ENCODE measurements at regions not wholly inside any gene's neighbourhood (a gene's known extent, or its start where the extent isn't known, plus 50 kb on each side); places are given as distances from the start of the nearest gene placed in this dataset.

DNA sequence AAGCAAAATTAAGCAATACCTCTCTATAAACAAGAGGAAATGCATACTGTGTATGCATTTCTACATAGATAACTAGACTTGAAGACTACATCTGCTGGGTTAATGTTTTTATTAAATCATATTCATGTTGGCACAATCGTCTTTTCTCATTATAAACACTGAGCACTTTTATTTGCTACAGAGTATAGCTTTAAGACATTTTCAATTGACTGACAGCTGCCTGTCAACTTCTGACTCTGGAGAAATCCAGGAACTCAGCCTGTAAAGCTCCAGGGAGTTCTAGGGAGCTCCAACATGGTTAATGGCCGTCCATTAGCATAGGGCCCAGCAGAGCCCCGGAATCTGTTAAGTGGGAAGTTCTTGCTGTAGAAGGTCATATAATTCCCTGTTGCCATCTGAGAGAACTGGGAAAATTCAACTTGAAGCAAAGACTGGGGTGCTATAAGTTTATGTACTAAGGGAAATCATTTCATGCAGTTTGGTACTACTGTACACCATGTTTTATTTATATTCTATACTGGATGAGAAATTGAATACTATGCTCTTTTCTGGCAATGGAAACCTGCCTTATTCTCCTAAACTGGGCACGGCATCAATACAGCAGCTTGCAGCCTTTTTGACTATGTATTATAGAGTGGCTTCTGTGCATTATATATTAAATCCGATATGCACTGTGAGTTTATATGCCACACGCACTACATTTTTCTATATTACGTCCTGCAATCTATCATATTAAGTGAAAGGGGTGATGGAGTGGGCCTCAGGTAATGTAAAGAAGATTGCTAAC is 243.5 kb upstream of the ZNF521 start:
- H3K9me3 ChIP-seq, result no peaks in the 10 kb centered on the region
- H3K4me1 ChIP-seq (replicated peaks), result no peaks in the 10 kb centered on the region
- H3K27me3 ChIP-seq (replicated peaks; ENCODE audit: insufficient read depth), result no peaks in the 10 kb centered on the region
- H3K4me3 ChIP-seq, result no peak overlapping the region
- DNase-seq (ENCODE audit: low spot score), result no peak
- intact Hi-C loops (cut with DNase I), result no loop called here
- no peaks in the 10 kb centered on the region for H3K36me3 ChIP-seq
- H3K27ac ChIP-seq, result no peak overlapping the region
- WGBS, result 86% methylated on average over 7 of the region's 7 CpGs
- TF ChIP-seq CTCF (IDR thresholded peaks at IDR 0.05) (no peak), POLR2AphosphoS5 (IDR thresholded peaks at IDR 0.05) (no peak), POLR2A (IDR thresholded peaks at IDR 0.05) (no peak)

DNA sequence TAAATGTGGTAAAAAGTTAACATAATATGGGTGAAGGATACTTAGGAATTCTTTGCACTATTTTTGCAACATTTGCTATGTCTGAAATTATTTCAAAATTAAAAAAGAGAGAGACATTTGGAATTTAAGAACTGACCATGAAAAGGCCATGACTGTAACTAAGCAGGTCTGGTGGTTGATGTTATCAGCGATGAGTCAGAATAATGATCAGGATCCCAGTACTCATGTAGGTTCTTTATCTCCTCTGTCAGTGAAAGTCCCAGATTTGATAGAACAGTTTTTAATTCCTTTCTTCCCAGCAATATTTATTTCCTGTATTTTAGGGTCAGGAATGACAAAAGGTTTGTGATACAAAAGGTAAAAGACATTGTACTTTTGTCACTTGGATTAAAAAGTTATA is 242.4 kb upstream of the ZNF521 start:
- Histone ChIP-seq H3K4me3 (no peak overlapping the region), H3K36me3 (no peaks in the 10 kb centered on the region), H3K27ac (no peak overlapping the region), H3K4me1 (replicated peaks) (no peaks in the 10 kb centered on the region), H3K27me3 (replicated peaks; ENCODE audit: insufficient read depth) (no peaks in the 10 kb centered on the region), H3K9me3 (no peaks in the 10 kb centered on the region)
- no peak for DNase-seq (ENCODE audit: low spot score)
- WGBS, result 93% methylated on average over 1 of the region's 1 CpG
- intact Hi-C loops (cut with DNase I), result no loop called here
- TF ChIP-seq POLR2AphosphoS5 (IDR thresholded peaks at IDR 0.05) (no peak), POLR2A (IDR thresholded peaks at IDR 0.05) (no peak), CTCF (IDR thresholded peaks at IDR 0.05) (no peak)

DNA sequence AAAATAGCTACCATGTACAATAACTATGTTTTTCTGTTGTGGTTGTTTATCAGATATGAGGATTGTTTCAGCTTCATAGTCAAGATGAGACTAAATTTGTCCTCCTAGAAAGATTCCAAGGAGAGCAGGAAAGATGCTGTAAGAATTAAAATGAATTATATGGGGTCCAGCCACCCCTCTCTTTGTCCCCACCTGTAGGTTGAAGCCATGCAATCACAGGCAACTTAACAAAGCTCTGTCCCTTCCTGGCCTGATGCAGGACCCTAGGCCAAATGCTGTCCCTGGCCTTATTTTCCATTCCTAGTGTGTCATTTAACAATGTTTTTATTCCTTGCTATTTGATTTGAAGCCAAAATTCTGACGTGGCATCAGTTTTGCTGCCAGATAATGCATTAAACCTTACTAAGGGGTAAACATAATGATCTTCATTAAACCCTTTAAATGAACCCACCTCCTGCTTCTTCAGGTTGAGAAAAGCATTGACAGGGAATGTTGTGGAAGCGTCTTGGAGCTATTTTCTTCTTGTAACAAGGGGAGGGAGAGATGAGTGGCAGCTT is 240.9 kb upstream of the ZNF521 start:
- Histone ChIP-seq H3K27ac (no peak overlapping the region), H3K36me3 (no peaks in the 10 kb centered on the region), H3K27me3 (replicated peaks; ENCODE audit: insufficient read depth) (no peaks in the 10 kb centered on the region), H3K4me3 (no peak overlapping the region), H3K4me1 (replicated peaks) (no peaks in the 10 kb centered on the region), H3K9me3 (no peaks in the 10 kb centered on the region)
- no peak for DNase-seq (ENCODE audit: low spot score)
- TF ChIP-seq POLR2AphosphoS5 (IDR thresholded peaks at IDR 0.05), result no peak
- no peak for TF ChIP-seq CTCF (IDR thresholded peaks at IDR 0.05)
- no peak for TF ChIP-seq POLR2A (IDR thresholded peaks at IDR 0.05)
- intact Hi-C loops (cut with DNase I), result no loop called here
- WGBS, result 26% methylated on average over 2 of the region's 2 CpGs

- intact Hi-C loops (cut with DNase I), result no loop called here
- no peak for TF ChIP-seq POLR2AphosphoS5 (IDR thresholded peaks at IDR 0.05)
- TF ChIP-seq POLR2A (IDR thresholded peaks at IDR 0.05), result no peak
- Histone ChIP-seq H3K9me3 (no peaks in the 10 kb centered on the region), H3K4me1 (replicated peaks) (no peaks in the 10 kb centered on the region), H3K27ac (no peak overlapping the region), H3K36me3 (no peaks in the 10 kb centered on the region), H3K4me3 (no peak overlapping the region), H3K27me3 (replicated peaks; ENCODE audit: insufficient read depth) (no peaks in the 10 kb centered on the region)
- WGBS, result 82% methylated on average over 8 of the region's 8 CpGs
- DNase-seq (ENCODE audit: low spot score), result no peak
Measured at GRCh38 chr18:25590456-25590855, 238.5 kb upstream of the ZNF521 start.

DNA sequence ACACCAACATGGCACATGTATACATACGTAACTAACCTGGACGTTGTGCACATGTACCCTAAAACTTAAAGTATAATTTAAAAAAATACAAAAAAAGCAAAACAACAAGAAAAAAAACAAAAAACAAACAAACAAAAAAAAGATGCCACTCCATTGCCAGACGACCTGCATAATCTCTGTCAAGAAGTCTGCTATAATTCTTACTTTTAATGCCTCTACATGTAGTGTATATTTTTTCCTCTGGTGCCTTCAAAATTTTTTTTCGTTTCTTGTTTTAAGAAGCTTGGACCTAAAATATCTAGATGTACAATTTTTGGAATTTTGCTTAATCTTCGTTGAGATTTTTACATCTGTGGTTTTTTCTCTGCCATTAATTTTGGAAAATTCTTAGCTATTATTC is 235.6 kb upstream of the ZNF521 start:
- Histone ChIP-seq H3K27ac (no peak overlapping the region), H3K9me3 (no peaks in the 10 kb centered on the region), H3K36me3 (no peaks in the 10 kb centered on the region), H3K4me3 (no peak overlapping the region), H3K27me3 (replicated peaks; ENCODE audit: insufficient read depth) (no peaks in the 10 kb centered on the region), H3K4me1 (replicated peaks) (no peaks in the 10 kb centered on the region)
- intact Hi-C loops (cut with DNase I), result no loop called here
- 90% methylated on average over 5 of the region's 5 CpGs for WGBS
- DNase-seq (ENCODE audit: low spot score), result no peak
- TF ChIP-seq POLR2A (IDR thresholded peaks at IDR 0.05) (no peak), POLR2AphosphoS5 (IDR thresholded peaks at IDR 0.05) (no peak), CTCF (IDR thresholded peaks at IDR 0.05) (no peak)
